Ishikawa (cell line): ENCODE measurements at regions not wholly inside any gene's neighbourhood (a gene's known extent, or its start where the extent isn't known, plus 50 kb on each side); places are given as distances from the start of the nearest gene placed in this dataset.

Experiments
- CEBPB ChIP-seq: IDR thresholded peaks from 2 replicates; pipeline ENCODE4 v1.6.1; 2012
- CREB1 ChIP-seq: IDR thresholded peaks from 2 replicates; pipeline ENCODE4 v1.6.1; 2012; ENCODE audit warnings: low read depth
- EGR1 ChIP-seq: IDR thresholded peaks from 2 replicates; pipeline ENCODE4 v1.6.1; 2012
- EP300 ChIP-seq: IDR thresholded peaks from 2 replicates; pipeline ENCODE4 v1.6.1; 2012; ENCODE audit warnings: borderline replicate concordance
- FOXM1 ChIP-seq: IDR thresholded peaks from 2 replicates; pipeline ENCODE4 v1.6.1; 2012; ENCODE audit warnings: low read depth, borderline replicate concordance
- NFIC ChIP-seq: IDR thresholded peaks from 2 replicates; pipeline ENCODE4 v1.6.1; 2012
- RAD21 ChIP-seq: IDR thresholded peaks from 2 replicates; pipeline ENCODE4 v1.6.1; 2012; ENCODE audit warnings: low read depth
- TAF1 ChIP-seq: IDR thresholded peaks from 2 replicates; pipeline ENCODE4 v1.6.1; 2012; ENCODE audit warnings: low read depth, mild to moderate bottlenecking
- TCF12 ChIP-seq: IDR thresholded peaks from 2 replicates; pipeline ENCODE4 v1.6.1; 2012; ENCODE audit warnings: low read depth
- TEAD4 ChIP-seq: IDR thresholded peaks from 2 replicates; pipeline ENCODE4 v1.6.1; 2012
- YY1 ChIP-seq: IDR thresholded peaks from 2 replicates; pipeline ENCODE4 v1.6.1; 2012; ENCODE audit warnings: low read depth
- ZBTB7A ChIP-seq: IDR thresholded peaks from 2 replicates; pipeline ENCODE4 v1.6.1; 2012; ENCODE audit warnings: low read depth
- TF ChIP-seq, protein P1 (sequence below): IDR thresholded peaks from 2 replicates; pipeline ENCODE4 v1.6.1; 2012
- TF ChIP-seq, protein P2 (sequence below): IDR thresholded peaks from 2 replicates; pipeline ENCODE4 v1.6.1; 2012
- TF ChIP-seq, protein P3 (sequence below): IDR thresholded peaks from 2 replicates; pipeline ENCODE4 v1.6.1; 2012; ENCODE audit warnings: low read depth, mild to moderate bottlenecking

DNA sequence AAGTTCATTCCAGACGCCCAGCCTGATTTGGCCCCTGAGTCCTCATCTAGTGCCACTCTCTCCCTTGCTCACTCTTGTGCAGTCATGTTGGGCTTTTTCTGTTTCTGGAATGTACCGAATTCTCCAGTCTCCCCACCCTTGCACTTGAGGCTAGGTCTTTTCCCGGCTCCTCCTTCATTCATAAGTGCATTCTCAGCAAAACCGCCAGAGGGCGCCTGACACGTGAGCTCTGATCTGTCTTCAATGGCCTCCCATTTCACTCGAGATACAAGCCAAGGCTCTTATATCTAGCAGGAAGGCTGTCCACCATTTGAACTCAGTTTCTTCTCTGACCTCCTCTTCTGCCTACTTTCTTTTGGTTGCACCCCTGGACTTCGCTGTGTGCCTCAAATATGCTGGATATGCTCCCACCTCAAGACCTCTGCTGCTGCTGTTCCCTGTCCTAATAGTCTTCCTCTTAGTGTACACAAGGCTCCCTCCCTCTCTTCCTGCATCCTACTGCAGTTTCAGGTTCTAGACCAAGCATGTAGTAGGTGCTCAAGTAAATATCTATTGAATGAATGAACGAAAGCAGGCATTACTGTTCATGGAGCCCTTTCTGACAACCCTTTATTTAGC, 568.1 kb upstream of the WWC1 start:
- peak; percentile 48 for TF ChIP-seq TEAD4
- TF ChIP-seq YY1 = peak; percentile 81
- no peak for TF ChIP-seq TCF12
- TF ChIP-seq FOXM1 = no peak
- TF ChIP-seq, protein P1, sequence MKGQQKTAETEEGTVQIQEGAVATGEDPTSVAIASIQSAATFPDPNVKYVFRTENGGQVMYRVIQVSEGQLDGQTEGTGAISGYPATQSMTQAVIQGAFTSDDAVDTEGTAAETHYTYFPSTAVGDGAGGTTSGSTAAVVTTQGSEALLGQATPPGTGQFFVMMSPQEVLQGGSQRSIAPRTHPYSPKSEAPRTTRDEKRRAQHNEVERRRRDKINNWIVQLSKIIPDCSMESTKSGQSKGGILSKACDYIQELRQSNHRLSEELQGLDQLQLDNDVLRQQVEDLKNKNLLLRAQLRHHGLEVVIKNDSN = peak; percentile 63
- peak; percentile 83 for TF ChIP-seq RAD21
- TF ChIP-seq EGR1 = no peak
- TF ChIP-seq NFIC = no peak
- TF ChIP-seq, protein P2, sequence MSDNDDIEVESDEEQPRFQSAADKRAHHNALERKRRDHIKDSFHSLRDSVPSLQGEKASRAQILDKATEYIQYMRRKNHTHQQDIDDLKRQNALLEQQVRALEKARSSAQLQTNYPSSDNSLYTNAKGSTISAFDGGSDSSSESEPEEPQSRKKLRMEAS = peak; percentile 64
- TF ChIP-seq, protein P3, sequence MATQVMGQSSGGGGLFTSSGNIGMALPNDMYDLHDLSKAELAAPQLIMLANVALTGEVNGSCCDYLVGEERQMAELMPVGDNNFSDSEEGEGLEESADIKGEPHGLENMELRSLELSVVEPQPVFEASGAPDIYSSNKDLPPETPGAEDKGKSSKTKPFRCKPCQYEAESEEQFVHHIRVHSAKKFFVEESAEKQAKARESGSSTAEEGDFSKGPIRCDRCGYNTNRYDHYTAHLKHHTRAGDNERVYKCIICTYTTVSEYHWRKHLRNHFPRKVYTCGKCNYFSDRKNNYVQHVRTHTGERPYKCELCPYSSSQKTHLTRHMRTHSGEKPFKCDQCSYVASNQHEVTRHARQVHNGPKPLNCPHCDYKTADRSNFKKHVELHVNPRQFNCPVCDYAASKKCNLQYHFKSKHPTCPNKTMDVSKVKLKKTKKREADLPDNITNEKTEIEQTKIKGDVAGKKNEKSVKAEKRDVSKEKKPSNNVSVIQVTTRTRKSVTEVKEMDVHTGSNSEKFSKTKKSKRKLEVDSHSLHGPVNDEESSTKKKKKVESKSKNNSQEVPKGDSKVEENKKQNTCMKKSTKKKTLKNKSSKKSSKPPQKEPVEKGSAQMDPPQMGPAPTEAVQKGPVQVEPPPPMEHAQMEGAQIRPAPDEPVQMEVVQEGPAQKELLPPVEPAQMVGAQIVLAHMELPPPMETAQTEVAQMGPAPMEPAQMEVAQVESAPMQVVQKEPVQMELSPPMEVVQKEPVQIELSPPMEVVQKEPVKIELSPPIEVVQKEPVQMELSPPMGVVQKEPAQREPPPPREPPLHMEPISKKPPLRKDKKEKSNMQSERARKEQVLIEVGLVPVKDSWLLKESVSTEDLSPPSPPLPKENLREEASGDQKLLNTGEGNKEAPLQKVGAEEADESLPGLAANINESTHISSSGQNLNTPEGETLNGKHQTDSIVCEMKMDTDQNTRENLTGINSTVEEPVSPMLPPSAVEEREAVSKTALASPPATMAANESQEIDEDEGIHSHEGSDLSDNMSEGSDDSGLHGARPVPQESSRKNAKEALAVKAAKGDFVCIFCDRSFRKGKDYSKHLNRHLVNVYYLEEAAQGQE = no peak

DNA sequence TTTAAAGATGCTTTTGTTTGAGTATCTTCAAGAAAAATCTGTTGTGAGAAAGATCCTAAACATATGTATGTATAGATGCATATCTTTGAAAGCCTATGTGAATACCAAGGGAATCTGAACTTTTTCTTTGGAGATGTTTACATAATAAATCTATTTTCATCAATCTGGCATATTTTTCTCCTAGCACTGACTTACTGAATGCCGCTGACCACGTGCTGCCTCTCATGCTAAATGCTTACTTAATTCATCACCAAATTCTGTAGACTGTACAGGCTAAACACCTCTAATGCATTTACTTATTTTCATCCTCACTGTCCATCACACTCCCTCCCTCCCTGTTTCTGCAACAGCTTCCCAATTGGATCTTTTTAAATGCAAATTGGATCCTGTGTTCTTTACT, 566.2 kb upstream of the WWC1 start:
- no peak for TF ChIP-seq TEAD4

DNA sequence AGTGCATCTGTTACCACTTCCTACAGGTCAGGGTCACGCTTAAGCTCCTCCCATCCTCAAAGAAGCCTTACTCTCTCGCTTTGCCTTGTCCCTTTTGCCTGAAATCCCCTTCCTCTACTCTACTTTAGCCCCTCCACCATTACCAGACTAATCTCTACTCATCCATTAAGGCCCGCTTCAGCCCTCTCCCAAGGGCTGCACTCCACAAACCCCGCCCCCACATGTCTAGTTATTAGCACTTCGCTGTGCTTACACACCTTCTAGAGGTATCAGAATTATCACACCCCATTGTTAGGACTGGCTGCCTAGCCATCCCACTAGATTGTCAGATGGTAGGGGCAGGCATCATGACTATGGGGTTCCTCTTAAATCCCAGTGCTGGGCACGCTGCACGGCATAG, 565.7 kb upstream of the WWC1 start:
- TF ChIP-seq YY1 (no peak), FOXM1 (no peak), TCF12 (no peak), ZBTB7A (no peak), EP300 (no peak), EGR1 (no peak), RAD21 (no peak), TAF1 (no peak), TEAD4 (no peak), CREB1 (no peak), NFIC (no peak), CEBPB (no peak)
- TF ChIP-seq, protein P1 = no peak
- TF ChIP-seq, protein P2 = no peak
- TF ChIP-seq, protein P3 = no peak

DNA sequence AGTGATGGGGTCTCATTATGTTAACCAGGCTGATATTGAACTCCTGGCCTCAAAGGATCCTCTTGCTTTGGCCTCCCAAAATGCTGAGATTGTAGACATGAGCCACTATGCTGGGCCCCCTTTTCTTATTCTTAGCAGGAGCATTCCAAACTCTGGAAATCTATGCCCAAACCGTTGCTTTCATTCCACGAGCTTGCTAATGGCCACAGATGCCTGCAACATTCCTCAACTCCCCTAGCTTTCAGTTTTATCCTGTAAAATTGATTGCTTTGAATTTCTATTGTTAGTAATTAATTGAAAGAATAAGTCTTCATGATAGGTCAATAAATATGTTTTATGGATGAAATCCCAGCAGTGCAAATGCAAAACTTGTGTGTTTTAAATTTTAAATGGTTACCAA, 564.8 kb upstream of the WWC1 start:
- TF ChIP-seq RAD21 (no peak), CREB1 (no peak), ZBTB7A (no peak), TAF1 (no peak), FOXM1 (no peak), EGR1 (no peak), YY1 (no peak), NFIC (no peak), EP300 (no peak)
- TF ChIP-seq, protein P2 = no peak

DNA sequence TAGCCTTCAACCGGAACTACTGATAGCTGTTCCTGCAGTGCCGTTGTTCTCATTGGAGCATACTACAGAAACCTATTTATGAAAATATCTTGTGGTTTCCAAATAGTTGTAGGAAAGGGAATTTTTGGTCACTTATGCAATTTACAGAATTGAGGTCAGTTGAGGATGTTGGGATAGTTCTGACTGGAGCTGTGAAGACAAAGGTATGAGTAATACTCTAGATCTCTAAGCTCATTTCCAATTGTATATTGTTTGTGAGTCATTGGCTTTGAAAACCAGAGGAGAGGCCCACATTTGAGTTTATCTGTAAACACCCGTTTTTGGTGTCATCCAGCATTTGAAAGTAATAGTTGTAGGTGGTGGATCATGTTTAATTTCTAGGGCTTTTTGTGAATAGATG, 561.3 kb upstream of the WWC1 start:
- no peak for TF ChIP-seq TEAD4

DNA sequence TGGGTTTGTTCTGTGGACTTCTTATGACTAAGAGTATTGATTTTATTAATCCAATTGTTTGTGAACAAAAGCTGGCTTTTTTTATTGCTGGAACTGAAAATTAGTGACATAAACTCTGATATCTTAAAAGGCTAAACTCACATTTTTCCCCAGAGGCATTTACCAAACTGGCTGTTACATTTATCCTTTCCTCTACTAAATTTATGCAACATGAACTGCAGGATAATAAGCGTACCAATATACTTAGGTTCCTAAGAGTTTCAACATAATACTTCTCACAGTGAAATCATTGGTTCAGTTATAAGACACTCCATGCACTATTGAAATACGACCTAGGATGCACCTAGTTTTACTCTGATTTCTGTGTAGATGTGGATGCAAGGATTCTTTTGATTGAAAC, 560.8 kb upstream of the WWC1 start:
- TF ChIP-seq RAD21 (no peak), TCF12 (no peak), NFIC (no peak), CEBPB (no peak), EGR1 (no peak), EP300 (no peak), CREB1 (no peak), FOXM1 (no peak)
- TF ChIP-seq, protein P2 = no peak
- TF ChIP-seq, protein P3 = no peak
- TF ChIP-seq, protein P1 = no peak
